GM12874 (cell line): ENCODE measurements at regions not wholly inside any gene's neighbourhood (a gene's known extent, or its start where the extent isn't known, plus 50 kb on each side); places are given as distances from the start of the nearest gene placed in this dataset.

ENCODE experiments used
- CTCF ChIP-seq: IDR thresholded peaks from 2 replicates; pipeline ENCODE4 v1.5.1; 2011; ENCODE audit warnings: low read depth, mild to moderate bottlenecking, control low read depth, low read length, moderate library complexity; ENCODE audit not compliant: insufficient read depth

DNA sequence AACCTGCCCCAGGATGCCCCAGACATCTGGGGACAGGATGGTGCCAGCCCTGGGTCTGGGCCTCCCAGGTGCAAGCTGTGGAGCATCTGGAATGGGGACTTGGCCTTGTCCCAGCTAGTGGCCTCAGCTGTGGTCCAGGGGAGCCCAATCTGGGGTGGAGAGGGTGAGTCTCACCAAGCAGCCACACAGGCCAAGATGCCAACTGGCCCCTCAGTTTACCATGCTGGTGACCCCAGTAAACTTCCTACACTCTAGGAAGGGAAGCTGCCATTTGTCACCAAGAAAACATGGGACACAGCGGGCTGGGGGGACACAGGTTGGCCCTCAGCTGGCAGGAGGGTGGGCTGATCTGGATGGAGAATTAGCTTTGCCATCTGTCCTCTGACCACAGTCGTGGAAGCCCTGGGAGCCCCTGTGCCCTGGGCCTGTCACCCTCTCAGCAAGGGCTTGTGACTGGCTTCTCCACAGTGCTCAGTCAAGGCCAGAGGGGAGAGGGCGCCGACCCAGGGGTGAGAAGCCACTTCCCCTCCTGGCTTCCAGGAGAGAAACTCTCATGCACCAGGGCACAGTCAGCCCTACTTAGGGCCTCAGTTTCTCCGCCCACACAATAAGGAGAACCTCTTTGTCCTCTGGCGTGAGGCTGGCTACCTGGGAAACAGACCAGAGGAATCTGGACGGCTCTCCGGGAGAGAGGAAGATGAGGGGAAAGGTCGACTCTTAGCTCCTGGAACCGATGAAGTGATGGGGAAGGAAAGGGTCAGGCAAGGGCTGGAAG, 126.4 kb upstream of the SMURF2 start:
- no peak for TF ChIP-seq CTCF

GRCh38 chr17:64787921-64788271, 125.8 kb upstream of the SMURF2 start:
- no peak for TF ChIP-seq CTCF

DNA sequence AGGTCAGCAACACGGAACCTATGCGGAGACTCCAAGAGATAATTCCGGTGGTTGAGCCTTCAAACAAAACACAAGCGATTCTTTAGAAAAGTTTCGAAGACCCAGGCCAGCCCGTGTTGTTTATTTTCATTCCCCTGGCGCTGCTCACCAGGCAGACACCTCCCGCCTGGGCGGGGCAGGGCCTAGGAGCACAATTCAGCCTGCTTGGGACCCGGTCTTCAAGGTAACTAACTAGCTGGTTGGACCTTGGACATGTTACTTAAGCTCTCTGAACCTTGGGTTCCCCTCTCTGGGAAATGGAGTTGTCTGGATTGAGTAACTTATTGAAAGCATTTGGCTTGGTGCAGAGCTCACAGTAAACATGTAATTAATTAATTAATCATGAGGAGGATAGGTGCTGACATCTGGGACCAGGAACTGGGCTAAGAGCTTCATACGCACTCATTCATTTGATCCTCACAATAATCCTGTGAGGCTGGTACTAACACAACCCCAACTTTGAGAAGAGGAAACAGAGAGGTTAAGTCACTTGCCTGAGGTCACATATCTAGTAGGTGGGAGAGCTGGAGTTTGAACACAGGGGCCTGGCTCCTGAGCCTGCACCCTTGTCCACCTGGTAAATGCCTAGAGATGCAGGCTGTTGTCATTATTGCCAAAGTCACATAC, 125.3 kb upstream of the SMURF2 start:
- TF ChIP-seq CTCF = no peak

DNA sequence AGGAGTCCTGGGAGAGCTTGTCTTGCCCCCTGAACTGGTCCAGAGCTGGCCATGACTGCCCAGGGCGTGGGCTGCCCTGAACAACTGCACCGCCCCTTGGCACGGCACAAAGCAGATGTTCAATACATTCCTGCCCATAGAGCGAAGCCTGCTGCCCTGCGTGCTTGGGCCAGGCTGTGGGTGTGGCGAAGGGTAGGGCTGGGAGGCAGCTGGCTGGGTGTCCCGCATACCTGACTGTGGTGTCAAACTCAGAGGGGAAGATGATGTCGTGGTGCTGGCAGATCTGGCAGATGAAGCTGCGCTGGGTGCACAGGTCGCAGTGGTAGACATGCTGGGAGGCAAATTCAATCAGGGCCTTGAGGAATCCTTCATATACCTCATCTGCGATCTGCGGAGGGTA, 124.2 kb upstream of the SMURF2 start:
- no peak for TF ChIP-seq CTCF

DNA sequence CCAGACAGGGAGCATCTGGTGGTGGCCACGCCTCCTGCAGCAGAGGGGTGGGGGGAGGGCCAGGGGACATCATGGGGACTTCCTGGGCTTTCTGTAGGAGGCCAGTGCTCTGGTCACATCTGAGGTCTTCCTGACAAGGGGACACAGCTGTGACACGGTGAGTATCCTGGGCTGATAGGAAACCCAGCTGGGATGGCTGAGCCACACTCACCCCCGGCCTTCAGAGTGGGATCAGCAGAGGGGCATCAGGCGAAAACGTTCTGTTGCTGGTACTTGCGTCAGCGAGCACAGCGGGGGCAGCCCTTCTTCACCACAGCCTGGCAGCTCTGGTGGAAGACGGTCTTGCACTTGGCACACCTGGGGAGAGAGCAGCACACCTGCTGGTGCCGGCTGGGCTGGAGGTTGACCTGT, 122.9 kb upstream of the SMURF2 start:
- TF ChIP-seq CTCF = no peak

GRCh38 chr17:64784353-64785010, 122.4 kb upstream of the SMURF2 start:
- TF ChIP-seq CTCF = no peak

DNA sequence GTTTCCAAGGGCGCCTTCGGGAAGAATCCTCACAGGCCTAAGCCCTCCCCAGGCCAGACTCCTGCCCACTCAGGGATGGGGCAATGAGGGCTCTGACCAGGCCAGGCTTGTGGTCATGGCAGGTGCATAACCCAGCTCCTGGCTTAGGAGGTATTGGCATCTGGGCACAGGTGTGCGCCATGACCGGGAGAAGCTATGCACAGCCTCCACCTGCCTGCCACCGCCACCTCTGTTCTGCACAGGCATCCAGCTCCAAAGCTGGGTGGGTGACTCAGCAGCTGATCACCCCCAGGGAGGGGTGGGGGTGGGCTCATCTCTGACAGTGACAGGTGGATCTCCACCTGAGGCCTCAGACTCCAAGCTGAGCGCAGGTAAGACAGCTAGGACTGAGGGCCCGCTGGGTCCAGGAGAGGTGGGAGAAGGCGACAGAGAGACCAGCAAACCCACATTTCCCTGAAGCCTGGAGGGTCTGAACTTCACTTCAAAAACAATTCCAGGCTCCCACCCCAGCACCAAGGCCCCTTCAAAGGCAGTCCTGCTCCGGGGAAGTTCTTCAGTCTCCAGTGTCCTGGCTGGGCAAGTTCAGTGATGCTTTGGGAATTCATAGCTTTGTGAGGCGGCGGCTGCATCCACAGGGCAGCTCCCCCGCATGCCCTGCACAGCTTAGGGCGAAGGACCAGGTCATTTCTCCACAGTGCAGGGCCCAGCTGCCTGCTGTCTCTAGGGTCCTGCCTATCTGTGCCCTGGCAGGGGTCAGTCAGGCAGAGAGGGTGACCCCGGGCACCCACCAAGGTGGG, 121.6 kb upstream of the SMURF2 start:
- no peak for TF ChIP-seq CTCF
